Lower leg skin (tissue), 4 donors: ENCODE measurements at regions not wholly inside any gene's neighbourhood (a gene's known extent, or its start where the extent isn't known, plus 50 kb on each side); places are given as distances from the start of the nearest gene placed in this dataset.
"Not testable (repeated sequence)": the region's sequence is repeated elsewhere in the genome, so short reads cannot be mapped to it uniquely, and the experiment has no call there.

Experiments
- DNase-seq, 2 donors: peaks; one replicate each; pipeline ENCODE4 v3.0.0-alpha.2; 2019; ENCODE audit warnings: low spot score in 2 of 2
- H3K4me3 ChIP-seq: fragments of 200-600 bp; sonication (generic); 2 replicates; pipeline ENCODE4 v1.5.1; 2017; ENCODE audit warnings: mild to moderate bottlenecking, low read depth; ENCODE audit not compliant: poor library complexity, severe bottlenecking
- CTCF ChIP-seq, 3 donors: fragments of 450-650 bp; IDR thresholded peaks; one replicate each; pipeline ENCODE4 v1.5.1; 2016; ENCODE audit warnings: antibody characterized with exemption in 3 of 3, mild to moderate bottlenecking in 3 of 3, moderate library complexity in 2 of 3
- POLR2A ChIP-seq, 2 donors: fragments of 450-650 bp; IDR thresholded peaks; one replicate each; pipeline ENCODE4 v1.6.1; 2016 to 2017; ENCODE audit warnings: antibody characterized with exemption in 2 of 2, mild to moderate bottlenecking in 1 of 2, moderate library complexity in 1 of 2
- WGBS, 2 donors: methylation state at CpG; one replicate each; pipeline ENCODE4 v1.1.5; 2018; 5-methylcytosine and 5-hydroxymethylcytosine counted together
- intact Hi-C: fragments of 100-400 bp; cut with DNase I; formaldehyde crosslinking; loops from one replicate; pipeline ENCODE4 v1.15.0; 2023; ENCODE audit warnings: low total_unique reads

- WGBS, 2 donors: 93 to 94% methylated on average over 8 of the region's 8 CpGs
- no peak for DNase-seq
- intact Hi-C loops: no loop called here
- no peak overlapping the region for H3K4me3 ChIP-seq
- TF ChIP-seq POLR2A (IDR thresholded peaks at IDR 0.05): no peak
Observed at GRCh38 chr6:144402750-144403149, 117.6 kb downstream of the UTRN start.

- 72 to 80% methylated on average over 5 of the region's 5 CpGs for WGBS, 2 donors
- H3K4me3 ChIP-seq: no peak overlapping the region
- intact Hi-C loops: no loop called here
- no peak for DNase-seq
- TF ChIP-seq POLR2A (IDR thresholded peaks at IDR 0.05): no peak
- no peak for TF ChIP-seq CTCF (IDR thresholded peaks at IDR 0.05)
Observed at GRCh38 chr6:144405163-144405562, 120.0 kb downstream of the UTRN start.

GRCh38 chr6:144406796-144407195 is 121.7 kb downstream of the UTRN start:
- intact Hi-C loops: no loop called here
- no peak overlapping the region for H3K4me3 ChIP-seq
- DNase-seq: no peak
- TF ChIP-seq CTCF (IDR thresholded peaks at IDR 0.05): no peak
- TF ChIP-seq POLR2A (IDR thresholded peaks at IDR 0.05): no peak
- WGBS, 2 donors: 88 to 91% methylated on average over 3 of the region's 3 CpGs

- 76 to 82% methylated on average over 6 of the region's 6 CpGs for WGBS, 2 donors
- DNase-seq: no peak
- TF ChIP-seq POLR2A (IDR thresholded peaks at IDR 0.05) (no peak), CTCF (IDR thresholded peaks at IDR 0.05) (no peak)
Observed at GRCh38 chr6:144408161-144408560, 123.0 kb downstream of the UTRN start.

GRCh38 chr6:144410059-144410458 is 124.9 kb downstream of the UTRN start:
- TF ChIP-seq POLR2A (IDR thresholded peaks at IDR 0.05) (no peak), CTCF (IDR thresholded peaks at IDR 0.05) (no peak)
- intact Hi-C loops: no loop called here
- H3K4me3 ChIP-seq: no peak overlapping the region
- no peak for DNase-seq

More at GRCh38 chr6:144408161-144408560, 123.0 kb downstream of the UTRN start:
- intact Hi-C loops: no loop called here
- H3K4me3 ChIP-seq: no peak overlapping the region

GRCh38 chr6:144410574-144410973 is 125.4 kb downstream of the UTRN start:
- DNase-seq, intact Hi-C loops, H3K4me3 ChIP-seq: not testable (repeated sequence)
- WGBS, 2 donors: 94 to 96% methylated on average over 2 of the region's 2 CpGs

- no peak overlapping the region for H3K4me3 ChIP-seq
- WGBS, 2 donors: 61 to 70% methylated on average over 6 of the region's 6 CpGs
- no peak for DNase-seq
- no peak for TF ChIP-seq CTCF (IDR thresholded peaks at IDR 0.05)
- no peak for TF ChIP-seq POLR2A (IDR thresholded peaks at IDR 0.05)
- intact Hi-C loops: no loop called here
Observed at GRCh38 chr6:144411531-144412165, 126.5 kb downstream of the UTRN start.
